Breast epithelium (tissue), 3 donors: ENCODE measurements at regions not wholly inside any gene's neighbourhood (a gene's known extent, or its start where the extent isn't known, plus 50 kb on each side); places are given as distances from the start of the nearest gene placed in this dataset.

Experiments
- POLR2A ChIP-seq: fragments of 450-650 bp; IDR thresholded peaks from one replicate; pipeline ENCODE4 v1.6.1; 2016; ENCODE audit warnings: antibody characterized with exemption, mild to moderate bottlenecking, moderate library complexity
- POLR2AphosphoS5 ChIP-seq, 3 donors: sonication (generic); formaldehyde crosslinking; IDR thresholded peaks; one replicate each; pipeline ENCODE4 v1.6.1; 2017; ENCODE audit warnings: antibody characterized with exemption in 3 of 3
- TF ChIP-seq, protein P1 (sequence below), 3 donors: fragments of 450-650 bp; IDR thresholded peaks; one replicate each; pipeline ENCODE4 v1.5.1; 2016 to 2017; ENCODE audit warnings: antibody characterized with exemption in 3 of 3, mild to moderate bottlenecking in 3 of 3, moderate library complexity in 3 of 3

DNA sequence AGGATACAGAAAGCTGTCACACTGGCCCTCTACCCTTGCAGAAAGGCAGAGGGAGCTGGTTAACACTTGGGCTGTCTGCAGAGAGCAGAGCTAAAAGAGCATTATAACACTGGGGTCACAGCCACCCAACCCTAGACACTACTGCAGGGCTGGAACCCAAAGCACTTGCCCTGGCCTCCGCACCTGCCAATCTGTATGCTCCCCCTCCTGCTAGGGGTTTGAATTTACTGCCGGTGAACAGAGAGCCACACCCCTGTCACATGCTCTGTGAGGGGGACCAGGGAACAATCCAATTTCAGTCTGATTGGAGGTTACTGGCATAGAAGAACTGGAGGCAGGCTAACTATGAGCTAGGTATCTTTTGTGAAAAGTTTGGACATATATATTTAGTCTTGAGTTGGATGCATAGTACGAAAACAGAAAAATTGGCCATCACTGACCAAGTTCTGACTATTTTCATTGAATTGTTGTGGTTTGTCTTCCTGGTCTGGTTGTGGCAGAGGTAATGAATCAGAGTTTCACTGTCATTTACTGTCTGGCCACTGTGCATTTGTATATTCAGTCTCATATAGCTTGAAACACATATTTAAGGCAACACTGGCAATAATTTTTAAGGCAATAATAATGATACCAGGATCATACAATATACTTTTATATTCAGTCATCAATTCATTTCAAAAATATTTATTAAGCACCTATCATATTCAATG lies 504.3 kb upstream of the ATXN8OS start:
- TF ChIP-seq, protein P1, sequence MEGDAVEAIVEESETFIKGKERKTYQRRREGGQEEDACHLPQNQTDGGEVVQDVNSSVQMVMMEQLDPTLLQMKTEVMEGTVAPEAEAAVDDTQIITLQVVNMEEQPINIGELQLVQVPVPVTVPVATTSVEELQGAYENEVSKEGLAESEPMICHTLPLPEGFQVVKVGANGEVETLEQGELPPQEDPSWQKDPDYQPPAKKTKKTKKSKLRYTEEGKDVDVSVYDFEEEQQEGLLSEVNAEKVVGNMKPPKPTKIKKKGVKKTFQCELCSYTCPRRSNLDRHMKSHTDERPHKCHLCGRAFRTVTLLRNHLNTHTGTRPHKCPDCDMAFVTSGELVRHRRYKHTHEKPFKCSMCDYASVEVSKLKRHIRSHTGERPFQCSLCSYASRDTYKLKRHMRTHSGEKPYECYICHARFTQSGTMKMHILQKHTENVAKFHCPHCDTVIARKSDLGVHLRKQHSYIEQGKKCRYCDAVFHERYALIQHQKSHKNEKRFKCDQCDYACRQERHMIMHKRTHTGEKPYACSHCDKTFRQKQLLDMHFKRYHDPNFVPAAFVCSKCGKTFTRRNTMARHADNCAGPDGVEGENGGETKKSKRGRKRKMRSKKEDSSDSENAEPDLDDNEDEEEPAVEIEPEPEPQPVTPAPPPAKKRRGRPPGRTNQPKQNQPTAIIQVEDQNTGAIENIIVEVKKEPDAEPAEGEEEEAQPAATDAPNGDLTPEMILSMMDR (IDR thresholded peaks at IDR 0.05): no peak
- TF ChIP-seq POLR2A (no peak), POLR2AphosphoS5 (IDR thresholded peaks at IDR 0.05) (no peak)
